SK-N-MC (cell line): ENCODE measurements at regions not wholly inside any gene's neighbourhood (a gene's known extent, or its start where the extent isn't known, plus 50 kb on each side); places are given as distances from the start of the nearest gene placed in this dataset.

ENCODE experiments used
- EZH2 ChIP-seq: fragments of 200-600 bp; sonication (generic); IDR thresholded peaks from one replicate; pipeline ENCODE4 v1.6.1; 2017; ENCODE audit warnings: antibody characterized with exemption
- FOXP2 ChIP-seq: optimal IDR thresholded peaks from 2 replicates; pipeline ENCODE3; 2011; ENCODE audit warnings: mild to moderate bottlenecking, moderate library complexity; ENCODE audit not compliant: insufficient read depth; ENCODE audit errors: extremely low read length, control extremely low read depth
- POLR2AphosphoS5 ChIP-seq: IDR thresholded peaks from 2 replicates; pipeline ENCODE4 v1.6.1; 2012; ENCODE audit warnings: mild to moderate bottlenecking, low read depth, low read length, borderline replicate concordance

- TF ChIP-seq POLR2AphosphoS5 (no peak), EZH2 (no peak), FOXP2 (no peak)
Measured at GRCh38 chr15:58306591-58307312, 125.0 kb upstream of the LIPC start.
